Loucy (cell line): ENCODE measurements at regions not wholly inside any gene's neighbourhood (a gene's known extent, or its start where the extent isn't known, plus 50 kb on each side); places are given as distances from the start of the nearest gene placed in this dataset.

ENCODE experiments used
- H2AFZ ChIP-seq: fragments of 200-600 bp; sonication (generic); 2 replicates; pipeline ENCODE4 v1.6.0; 2016; ENCODE audit warnings: antibody characterized with exemption, mild to moderate bottlenecking, low read length, moderate library complexity
- H3F3A ChIP-seq: fragments of 200-600 bp; 2 replicates; pipeline ENCODE4 v1.6.0; 2016; ENCODE audit warnings: antibody characterized with exemption, low read depth, mild to moderate bottlenecking
- H3K27me3 ChIP-seq: fragments of 200-600 bp; sonication (generic); 2 replicates; pipeline ENCODE4 v1.6.1; 2014; ENCODE audit warnings: low read length, mild to moderate bottlenecking; ENCODE audit not compliant: insufficient read depth, poor library complexity, severe bottlenecking
- H3K36me3 ChIP-seq: fragments of 200-600 bp; sonication (generic); 2 replicates; pipeline ENCODE4 v1.6.1; 2016; ENCODE audit warnings: low read length; ENCODE audit not compliant: insufficient read depth
- H3K4me1 ChIP-seq: fragments of 200-600 bp; sonication (generic); 2 replicates; pipeline ENCODE4 v1.5.1; 2014; ENCODE audit warnings: low read length, mild to moderate bottlenecking; ENCODE audit not compliant: insufficient read depth, poor library complexity, severe bottlenecking
- H3K4me2 ChIP-seq: fragments of 200-600 bp; sonication (generic); 2 replicates; pipeline ENCODE4 v1.6.0; 2014; ENCODE audit warnings: antibody characterized with exemption, low read length, low read depth, mild to moderate bottlenecking; ENCODE audit not compliant: poor library complexity, severe bottlenecking
- H3K4me3 ChIP-seq: fragments of 200-600 bp; sonication (generic); 2 replicates; pipeline ENCODE4 v1.5.1; 2014; ENCODE audit warnings: low read length, mild to moderate bottlenecking, mixed read lengths; ENCODE audit not compliant: poor library complexity, severe bottlenecking
- H3K79me2 ChIP-seq: fragments of 200-600 bp; sonication (generic); 2 replicates; pipeline ENCODE4 v1.6.1; 2014; ENCODE audit warnings: low read length; ENCODE audit not compliant: insufficient read depth
- H3K9ac ChIP-seq: fragments of 200-600 bp; sonication (generic); 2 replicates; pipeline ENCODE4 v1.6.0; 2014; ENCODE audit warnings: mild to moderate bottlenecking, low read depth, low read length, moderate library complexity; ENCODE audit not compliant: poor library complexity, severe bottlenecking
- H3K9me2 ChIP-seq: fragments of 200-600 bp; sonication (generic); replicated peaks from 2 replicates; pipeline ENCODE4 v1.6.1; 2016; ENCODE audit warnings: low read depth, low read length, mixed read lengths
- H3K9me3 ChIP-seq: fragments of 200-600 bp; sonication (generic); 2 replicates; pipeline ENCODE4 v1.6.1; 2014; ENCODE audit warnings: mild to moderate bottlenecking, antibody characterized with exemption, low read length, low read depth; ENCODE audit not compliant: insufficient read depth
- H4K20me1 ChIP-seq: fragments of 200-600 bp; sonication (generic); 2 replicates; pipeline ENCODE4 v1.6.0; 2014; ENCODE audit warnings: antibody characterized with exemption, low read length, mild to moderate bottlenecking; ENCODE audit not compliant: insufficient read depth, poor library complexity, severe bottlenecking
- CTCF ChIP-seq: fragments of 200-600 bp; sonication (generic); conservative IDR thresholded peaks from 2 replicates; pipeline ENCODE4 v1.5.1; 2014; ENCODE audit warnings: mild to moderate bottlenecking, antibody characterized with exemption, low read length
- EZH2phosphoT487 ChIP-seq: fragments of 200-600 bp; IDR thresholded peaks from 2 replicates; pipeline ENCODE4 v1.6.1; 2018; ENCODE audit warnings: antibody characterized with exemption, mild to moderate bottlenecking, moderate library complexity, borderline replicate concordance

GRCh38 chr5:35306716-35307365, 76.6 kb upstream of the PRLR start:
- H3K27me3 ChIP-seq, result no peaks in the 10 kb centered on the region
- H3F3A ChIP-seq, result no peaks in the 10 kb centered on the region
- H4K20me1 ChIP-seq, result no peaks in the 10 kb centered on the region
- no peak overlapping the region for H3K4me3 ChIP-seq
- TF ChIP-seq CTCF (no peak), EZH2phosphoT487 (no peak)
- H3K9ac ChIP-seq, result no peak overlapping the region
- H3K9me2 ChIP-seq, result no peaks in the 10 kb centered on the region
- no peaks in the 10 kb centered on the region for H3K9me3 ChIP-seq
- peaks cover 9% of the 10 kb centered on the region for H3K4me1 ChIP-seq
- H3K36me3 ChIP-seq, result no peaks in the 10 kb centered on the region
- H3K4me2 ChIP-seq, result no peak overlapping the region
- H3K79me2 ChIP-seq, result no peaks in the 10 kb centered on the region
- no peak overlapping the region for H2AFZ ChIP-seq

DNA sequence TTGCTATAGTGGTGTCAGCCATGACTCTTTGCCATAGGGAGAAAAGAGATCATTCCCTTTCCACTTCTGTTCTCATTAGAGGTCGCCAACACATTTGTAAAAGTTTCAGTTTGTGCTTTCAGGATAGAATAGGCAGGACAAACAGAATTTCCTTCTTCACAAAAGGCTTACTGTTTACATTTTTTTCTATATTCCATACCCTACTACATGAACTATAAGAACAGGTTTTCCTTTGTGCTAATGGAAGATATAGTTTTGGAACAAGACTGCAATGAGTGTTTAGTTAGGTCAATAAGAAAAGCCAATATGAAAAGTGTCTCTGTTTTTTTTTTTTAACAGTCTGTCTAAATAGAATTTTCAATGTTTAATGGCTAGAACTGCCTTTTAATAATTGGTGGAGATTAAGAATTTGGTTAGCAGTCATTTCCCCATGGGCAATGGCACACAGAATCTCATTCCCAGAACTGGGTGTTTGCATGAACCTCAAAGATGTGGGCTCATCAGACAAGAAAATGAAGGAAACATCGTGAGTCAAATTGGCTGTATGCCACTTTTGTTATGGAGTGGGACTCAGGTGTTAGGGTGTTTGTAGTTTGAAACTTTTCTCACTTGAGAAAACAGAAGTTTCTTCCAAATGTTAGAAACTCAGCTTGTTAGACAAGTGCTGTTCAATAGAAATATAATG, 75.2 kb upstream of the PRLR start:
- no peaks in the 10 kb centered on the region for H3K36me3 ChIP-seq
- H3F3A ChIP-seq, result no peaks in the 10 kb centered on the region
- H3K79me2 ChIP-seq, result no peaks in the 10 kb centered on the region
- peaks cover 9% of the 10 kb centered on the region for H3K4me1 ChIP-seq
- no peaks in the 10 kb centered on the region for H3K27me3 ChIP-seq
- no peak for TF ChIP-seq EZH2phosphoT487
- H4K20me1 ChIP-seq, result no peaks in the 10 kb centered on the region
- H3K4me2 ChIP-seq, result no peak overlapping the region
- H2AFZ ChIP-seq, result no peak overlapping the region
- H3K9me3 ChIP-seq, result no peaks in the 10 kb centered on the region
- H3K4me3 ChIP-seq, result no peak overlapping the region
- no peaks in the 10 kb centered on the region for H3K9me2 ChIP-seq
- H3K9ac ChIP-seq, result no peak overlapping the region

- no peaks in the 10 kb centered on the region for H3F3A ChIP-seq
- TF ChIP-seq EZH2phosphoT487 (no peak), CTCF (no peak)
- H3K79me2 ChIP-seq, result no peaks in the 10 kb centered on the region
- H2AFZ ChIP-seq, result 0 out of 2 replicates have a peak overlapping the region, but pooled peaks have one; percentile 10
- H3K4me1 ChIP-seq, result peaks cover 9% of the 10 kb centered on the region
- no peaks in the 10 kb centered on the region for H3K27me3 ChIP-seq
- H4K20me1 ChIP-seq, result no peaks in the 10 kb centered on the region
- no peak overlapping the region for H3K9ac ChIP-seq
- no peaks in the 10 kb centered on the region for H3K36me3 ChIP-seq
- H3K9me2 ChIP-seq, result no peaks in the 10 kb centered on the region
- no peak overlapping the region for H3K4me3 ChIP-seq
- H3K9me3 ChIP-seq, result no peaks in the 10 kb centered on the region
- H3K4me2 ChIP-seq, result no peak overlapping the region
These were observed 74.0 kb upstream of the PRLR start for GRCh38 chr5:35304291-35304690.
